Stimulated activated CD8-positive, alpha-beta memory T cell treated with anti-CD3 and anti-CD28 coated beads, Interleukin-15, amount 100 ng/mL, for 4 hours (primary cell): ENCODE measurements at regions not wholly inside any gene's neighbourhood (a gene's known extent, or its start where the extent isn't known, plus 50 kb on each side); places are given as distances from the start of the nearest gene placed in this dataset.

Source experiments
- DNase-seq, 2 donors: peaks; one replicate each; pipeline ENCODE4 v3.0.0-alpha.2; 2020; ENCODE audit warnings: low read depth in 2 of 2

DNA sequence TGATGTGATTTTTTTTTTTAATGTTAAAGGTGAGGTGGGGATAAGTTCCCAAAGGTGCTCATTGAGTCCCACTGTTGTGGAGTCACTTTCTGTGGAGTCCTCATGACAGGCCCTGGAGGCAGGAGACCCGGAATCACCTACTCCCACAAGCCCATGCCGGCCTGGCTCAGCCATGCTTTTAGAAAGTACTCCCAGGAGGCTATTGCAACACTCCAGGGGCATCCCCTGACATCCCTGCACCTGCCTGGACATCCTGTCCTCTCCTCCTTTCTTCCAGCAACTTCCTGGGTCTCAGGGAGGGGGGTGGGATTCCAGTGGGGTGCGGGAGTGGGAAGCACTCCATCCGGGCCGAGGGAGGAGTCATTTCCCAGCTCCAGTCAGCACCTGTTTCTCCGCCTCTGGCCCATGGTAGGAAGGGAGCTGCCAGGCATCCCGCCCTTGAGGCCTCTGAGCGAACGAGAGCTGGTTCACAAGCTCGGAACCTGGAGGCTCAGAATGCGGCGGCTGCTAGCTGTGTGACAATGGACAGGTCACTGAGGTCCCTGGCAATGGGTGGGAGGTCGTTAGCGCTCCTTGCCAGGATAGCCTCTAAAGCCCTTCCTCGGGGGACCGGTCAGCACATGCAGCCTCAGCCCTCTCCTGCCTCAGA lies 163.9 kb upstream of the ID2 start:
- DNase-seq = no peak

DNA sequence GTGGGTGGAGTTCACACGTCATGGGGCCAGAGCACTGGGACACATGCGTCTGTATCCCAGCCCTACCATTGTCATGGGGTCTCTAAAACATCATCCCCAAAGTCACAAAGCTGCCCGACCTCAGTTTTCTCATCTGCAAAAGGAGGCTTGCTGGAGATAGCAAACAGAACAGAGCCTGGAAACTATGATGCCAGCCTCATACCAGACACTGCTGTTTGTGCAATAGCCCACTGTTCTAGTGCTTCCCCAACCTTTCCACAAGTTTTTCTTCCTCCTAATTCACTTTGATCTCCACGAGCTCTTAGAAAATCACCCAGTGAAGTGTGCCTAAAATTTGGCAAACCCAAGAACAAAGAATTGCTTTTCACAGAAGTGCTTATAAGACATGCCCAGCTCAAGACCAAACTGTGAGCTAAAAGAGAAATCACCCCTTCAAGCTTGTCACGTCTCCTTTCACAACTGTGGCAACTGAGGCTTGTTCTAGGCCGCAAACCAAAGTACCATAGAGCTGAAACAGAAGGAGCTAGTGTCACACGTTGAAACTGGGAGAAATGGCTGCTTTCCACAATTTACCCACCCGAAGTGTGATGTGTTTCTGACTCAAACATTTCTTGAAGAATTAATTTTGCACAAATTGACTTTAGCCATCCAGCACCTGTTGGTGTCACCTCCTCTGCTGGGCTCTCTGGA lies 162.7 kb upstream of the ID2 start:
- no peak for DNase-seq

DNA sequence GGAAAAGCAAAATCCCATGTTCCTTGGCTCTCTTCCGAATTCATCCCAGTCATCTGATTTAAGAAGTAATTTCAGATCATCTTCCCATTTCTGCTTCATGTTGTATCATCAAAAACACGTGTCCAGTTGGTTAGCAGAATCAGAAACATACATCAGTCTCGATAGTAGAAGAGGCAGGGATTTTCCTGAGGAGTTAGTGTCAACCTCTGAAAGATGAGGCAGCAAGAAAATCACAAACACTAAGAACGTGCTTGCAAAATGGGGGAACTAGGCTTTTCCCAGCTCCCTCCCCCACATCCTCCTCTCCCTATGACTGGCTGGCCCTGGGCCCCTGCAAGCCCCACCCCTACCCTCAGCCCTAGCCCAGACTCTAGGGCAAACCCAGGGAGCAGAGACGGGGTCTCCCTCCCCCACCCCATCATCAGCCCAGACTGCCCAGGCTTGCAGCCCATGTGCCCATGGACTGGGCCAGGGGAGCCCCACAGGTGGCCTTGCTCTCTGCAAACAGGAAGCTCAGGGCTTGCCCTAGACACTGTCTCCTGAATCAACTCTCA lies 161.0 kb upstream of the ID2 start:
- DNase-seq = no peak

DNA sequence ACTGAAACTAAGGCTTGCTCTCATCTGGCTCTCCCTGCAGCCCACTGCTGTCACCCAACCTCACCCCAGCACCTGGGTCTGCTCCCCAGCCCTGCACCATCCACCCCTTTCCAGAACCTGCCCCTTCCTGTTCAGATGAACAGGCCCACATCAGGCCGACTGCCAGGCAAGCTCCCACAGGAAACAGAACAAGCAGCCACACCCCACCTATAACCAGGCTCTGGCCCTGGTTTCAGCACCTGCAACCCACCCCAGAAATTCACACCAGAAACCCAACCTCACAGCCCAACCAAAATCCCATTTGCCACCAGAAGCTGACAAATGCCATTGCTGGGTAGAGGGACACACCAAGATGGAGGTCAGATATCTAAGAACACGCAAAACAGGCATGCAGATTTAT lies 159.2 kb upstream of the ID2 start:
- DNase-seq = no peak

DNA sequence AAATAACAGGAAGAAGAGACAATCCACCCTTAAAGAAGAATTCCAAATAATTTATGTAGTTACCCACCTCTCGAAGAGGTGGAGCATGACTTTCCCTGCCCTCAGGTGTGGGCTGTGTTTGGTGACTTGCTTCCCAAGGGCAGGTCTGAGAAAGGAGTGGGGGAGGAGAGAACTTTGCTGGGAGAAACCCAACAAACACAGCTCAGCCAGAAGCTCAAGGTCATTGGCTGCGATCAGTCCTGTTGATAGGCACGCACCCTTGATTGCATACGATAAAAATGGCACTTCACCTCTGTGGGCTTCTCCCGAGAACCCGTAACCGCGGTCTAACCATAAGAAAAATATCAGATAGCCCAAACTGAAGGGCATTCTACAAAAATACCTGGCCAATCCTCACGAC lies 157.5 kb upstream of the ID2 start:
- DNase-seq = no peak

DNA sequence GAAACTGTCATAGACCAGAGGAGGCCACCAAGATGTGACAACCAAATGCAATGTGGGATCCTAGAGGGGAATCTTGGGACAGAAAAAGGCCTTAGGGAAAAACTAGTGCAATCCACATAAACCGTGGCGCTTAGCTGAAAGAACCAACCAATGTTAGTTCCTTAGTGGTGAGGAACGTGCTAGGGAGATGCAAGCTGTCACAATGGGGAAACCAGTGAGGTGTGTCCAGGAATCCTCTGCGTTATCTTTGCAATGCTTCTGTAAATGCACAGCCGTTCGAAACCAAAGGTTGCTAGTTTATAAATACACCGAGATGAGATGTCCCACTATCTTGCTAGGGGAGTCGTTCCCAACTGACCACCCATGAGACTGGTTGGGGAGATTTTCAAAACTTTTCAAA lies 157.0 kb upstream of the ID2 start:
- DNase-seq = no peak

DNA sequence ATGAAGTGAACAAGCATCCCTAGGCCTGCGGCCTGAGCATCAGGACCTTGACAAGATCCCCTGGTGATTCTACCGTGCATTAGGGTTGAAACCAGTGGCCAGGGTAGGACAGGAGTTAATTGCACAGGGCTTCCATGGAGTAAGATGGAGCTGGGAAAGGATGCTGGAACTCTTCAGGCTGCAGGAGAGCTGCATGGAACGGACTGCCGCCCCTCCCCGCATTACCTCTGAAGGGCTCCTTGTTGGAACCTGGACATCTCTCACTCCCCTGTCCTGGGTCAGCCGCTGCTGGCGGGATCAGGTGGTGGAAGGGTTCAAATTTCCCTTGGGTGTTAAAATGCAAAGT lies 156.6 kb upstream of the ID2 start:
- no peak for DNase-seq

DNA sequence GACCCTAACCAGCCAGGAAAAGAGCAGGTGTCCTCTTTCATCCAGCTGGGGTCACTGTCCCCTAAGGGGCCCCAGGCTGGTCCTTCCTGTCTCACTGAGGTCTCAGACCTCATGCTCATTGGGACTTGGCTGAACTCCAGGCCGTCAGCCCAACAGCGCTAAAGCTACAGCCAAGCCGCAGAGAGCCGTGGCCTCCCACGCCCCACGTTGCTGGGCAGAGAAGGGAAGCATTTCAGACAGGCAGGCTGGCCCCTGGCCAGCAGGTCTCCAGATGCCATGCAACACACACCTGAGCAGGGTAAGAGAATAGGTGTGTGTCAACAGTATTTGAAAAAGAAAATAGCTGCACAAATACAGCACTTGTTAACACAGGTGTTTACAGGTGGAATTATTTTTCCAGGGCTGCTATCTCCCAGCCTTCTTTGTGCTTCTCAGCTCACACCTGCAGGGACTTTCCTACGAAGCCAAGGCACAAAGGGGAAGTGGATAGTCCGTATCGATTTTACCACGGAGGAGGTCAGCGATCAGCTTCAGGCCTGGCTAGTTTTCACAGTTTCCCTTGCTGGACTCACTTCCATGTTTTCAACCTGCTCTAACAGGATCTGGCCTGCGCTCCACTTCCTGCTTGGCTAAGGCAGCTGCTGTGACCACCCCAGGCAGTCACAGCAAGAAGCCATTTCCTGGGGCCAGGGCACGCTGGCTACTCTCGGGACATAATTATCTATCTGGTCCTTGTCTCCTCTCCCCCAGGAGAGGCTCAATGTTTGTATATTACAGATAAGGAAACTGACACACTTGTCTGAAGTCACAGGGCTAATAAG lies 156.1 kb upstream of the ID2 start:
- DNase-seq = no peak

DNA sequence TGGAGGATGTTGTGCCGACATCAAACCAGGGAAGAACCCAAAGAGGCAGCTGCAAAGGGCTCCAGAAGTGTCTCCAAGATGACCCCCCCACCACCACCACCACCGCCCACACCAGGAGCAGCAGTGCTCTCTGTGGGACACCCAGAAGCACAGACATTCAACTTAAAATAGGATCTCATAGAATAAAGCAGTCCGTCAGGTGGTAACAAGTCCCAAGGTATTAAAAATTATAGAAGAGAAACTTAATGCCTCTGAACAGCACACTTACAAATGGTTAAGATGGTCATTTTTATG lies 155.5 kb upstream of the ID2 start:
- DNase-seq = no peak

DNA sequence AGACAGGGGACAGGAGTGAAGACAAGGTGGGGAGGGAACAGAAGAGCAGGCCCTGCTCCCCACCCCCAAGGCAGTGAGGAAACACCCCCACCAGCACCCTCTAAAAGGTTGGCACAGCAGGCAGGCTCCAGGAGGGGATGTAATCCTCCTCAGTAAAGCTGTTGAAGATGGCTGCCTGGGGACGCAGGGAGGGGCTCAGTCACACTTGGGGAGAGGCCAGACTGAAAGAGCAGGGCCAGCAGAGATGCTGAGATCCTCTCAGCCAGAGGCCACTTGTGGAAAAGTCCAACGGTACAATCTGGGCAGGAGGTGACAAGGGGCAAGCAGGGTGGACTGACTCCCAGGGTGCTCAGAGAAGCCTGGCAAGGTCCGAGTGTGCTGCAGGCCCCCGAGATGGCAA lies 154.8 kb upstream of the ID2 start:
- no peak for DNase-seq

DNA sequence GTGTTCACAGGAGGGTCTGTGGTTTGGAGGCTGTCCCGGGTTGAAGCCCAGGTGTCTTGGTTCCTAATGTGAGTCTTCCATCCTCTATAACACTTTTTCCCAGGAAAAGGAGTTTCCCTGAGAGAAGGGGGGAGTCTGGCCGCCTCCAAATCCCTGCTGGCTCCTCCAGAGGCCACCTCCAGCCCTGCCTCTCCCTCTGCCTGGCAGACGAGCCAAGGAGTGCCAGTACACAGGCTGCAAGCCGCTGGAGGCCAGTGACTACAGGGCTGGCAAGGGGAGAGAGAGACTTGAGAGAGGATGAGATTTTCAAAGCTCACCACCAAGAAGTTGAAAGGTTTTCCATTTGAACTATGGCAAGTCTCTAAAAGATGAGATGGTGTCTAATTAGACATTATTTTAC lies 154.2 kb upstream of the ID2 start:
- DNase-seq = no peak

DNA sequence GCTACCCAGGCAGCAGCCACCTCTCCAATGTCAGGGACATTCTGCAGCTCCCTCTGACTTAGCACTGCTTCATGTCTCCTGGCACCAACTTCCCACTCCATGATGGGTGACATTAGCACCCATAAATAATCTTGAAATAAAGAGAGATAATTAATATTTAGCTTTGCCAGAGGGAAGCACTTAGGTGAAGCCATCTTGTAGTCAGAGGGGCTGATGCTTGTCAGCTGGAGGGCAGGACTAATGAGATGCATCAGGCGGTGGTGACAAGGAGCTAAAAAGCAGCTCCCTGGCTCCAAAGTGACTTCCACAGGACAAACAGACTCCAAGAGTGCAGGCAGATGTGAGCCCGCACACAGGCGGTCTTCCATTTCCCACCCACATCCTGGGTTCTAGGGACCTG lies 153.0 kb upstream of the ID2 start:
- DNase-seq = no peak

DNA sequence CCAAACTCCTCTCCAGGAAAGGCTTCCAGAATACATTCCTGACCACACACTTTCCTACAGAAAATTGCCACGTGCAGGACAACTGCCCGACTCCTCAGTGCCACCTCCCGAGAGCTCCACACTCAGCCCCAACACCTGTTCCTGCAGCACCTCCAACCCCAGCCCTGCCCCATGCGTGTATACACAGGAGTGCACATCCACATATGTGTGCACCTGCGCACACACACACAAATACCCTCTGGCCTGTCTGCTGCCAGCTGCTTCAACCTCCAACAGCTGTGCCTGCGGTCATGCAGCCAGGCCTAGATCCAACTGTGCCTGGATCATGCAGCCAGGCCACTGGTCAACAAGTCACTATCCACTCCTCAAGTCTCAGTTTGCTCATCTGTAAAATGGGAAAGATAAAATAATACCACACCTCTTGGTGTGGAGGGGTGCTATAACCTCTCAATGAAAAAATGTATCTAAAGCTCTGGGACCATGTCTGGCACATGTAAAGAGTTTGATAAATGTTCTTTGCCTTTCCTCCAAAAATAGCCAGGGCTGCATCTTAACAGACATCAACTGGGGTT lies 152.1 kb upstream of the ID2 start:
- DNase-seq = no peak

DNA sequence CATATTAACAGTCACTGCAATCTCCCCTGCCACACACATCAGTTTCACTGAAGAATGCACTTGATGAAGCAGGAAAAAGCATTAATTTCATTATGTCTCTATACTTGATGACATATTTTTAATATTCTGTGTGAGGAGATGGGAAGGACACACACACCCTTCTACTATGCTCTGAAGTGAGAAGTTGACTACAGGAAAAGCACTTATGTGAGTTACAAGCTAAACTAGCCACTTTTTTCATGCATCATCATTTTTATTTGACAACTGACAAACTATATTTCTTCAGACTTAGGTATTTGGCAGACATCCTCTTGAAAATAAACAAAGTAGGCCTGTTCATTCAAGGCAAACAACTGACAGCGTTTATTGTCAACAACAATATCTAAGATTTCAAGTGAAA lies 150.4 kb upstream of the ID2 start:
- no peak for DNase-seq

DNA sequence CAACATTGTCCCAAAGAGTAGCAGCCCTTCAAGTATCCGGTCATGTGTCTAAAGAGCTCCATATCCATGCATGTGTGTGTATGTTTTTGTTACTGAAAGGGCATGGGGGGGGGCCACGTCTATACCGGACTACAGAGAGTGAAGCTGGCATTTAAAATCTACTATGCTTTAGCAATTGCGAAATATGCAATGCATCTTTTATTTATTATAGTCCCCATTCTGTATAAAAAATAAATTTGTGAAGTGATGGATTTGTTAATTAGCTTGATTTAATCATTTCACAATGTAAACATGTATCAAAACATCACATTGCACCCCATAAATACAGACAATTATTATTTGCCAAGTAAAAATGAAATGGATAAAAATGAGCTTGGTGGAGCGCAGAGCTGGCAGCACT lies 149.4 kb upstream of the ID2 start:
- no peak for DNase-seq

DNA sequence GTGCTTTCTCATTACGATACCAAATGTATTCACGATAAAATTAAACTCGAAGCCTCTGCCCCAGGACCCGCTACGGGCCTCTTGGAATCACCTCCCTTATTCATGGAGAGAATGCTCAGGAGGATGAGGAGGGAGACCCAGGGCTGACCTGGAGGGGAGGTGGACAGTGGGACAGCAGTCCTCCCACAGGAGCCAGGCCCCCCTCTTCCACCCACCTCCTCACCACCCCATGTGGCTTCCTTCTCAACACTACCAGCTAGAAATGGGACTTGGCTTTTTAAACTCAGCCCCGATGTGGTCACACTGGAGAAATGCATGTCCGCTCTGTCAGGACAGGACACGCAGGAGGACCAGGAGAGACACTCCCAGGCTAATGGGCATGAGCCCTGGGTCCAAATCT lies 147.9 kb upstream of the ID2 start:
- no peak for DNase-seq

DNA sequence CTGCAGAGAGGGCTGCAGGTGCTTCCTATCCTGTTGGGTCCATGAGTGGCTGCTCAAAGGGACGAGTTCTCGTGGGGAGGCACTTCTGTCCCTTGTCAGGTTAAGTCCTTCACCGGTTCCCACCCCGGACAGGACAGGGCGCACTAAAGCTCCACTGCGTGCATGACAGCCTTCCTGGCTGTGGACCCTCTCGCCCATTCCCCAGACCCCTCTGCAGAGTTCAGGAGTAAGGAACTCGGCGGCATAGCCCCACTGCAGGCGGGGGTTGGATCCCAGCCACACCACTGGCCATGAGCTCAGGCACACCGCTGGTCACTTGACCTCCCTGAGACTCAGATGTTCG lies 147.5 kb upstream of the ID2 start:
- DNase-seq = no peak

DNA sequence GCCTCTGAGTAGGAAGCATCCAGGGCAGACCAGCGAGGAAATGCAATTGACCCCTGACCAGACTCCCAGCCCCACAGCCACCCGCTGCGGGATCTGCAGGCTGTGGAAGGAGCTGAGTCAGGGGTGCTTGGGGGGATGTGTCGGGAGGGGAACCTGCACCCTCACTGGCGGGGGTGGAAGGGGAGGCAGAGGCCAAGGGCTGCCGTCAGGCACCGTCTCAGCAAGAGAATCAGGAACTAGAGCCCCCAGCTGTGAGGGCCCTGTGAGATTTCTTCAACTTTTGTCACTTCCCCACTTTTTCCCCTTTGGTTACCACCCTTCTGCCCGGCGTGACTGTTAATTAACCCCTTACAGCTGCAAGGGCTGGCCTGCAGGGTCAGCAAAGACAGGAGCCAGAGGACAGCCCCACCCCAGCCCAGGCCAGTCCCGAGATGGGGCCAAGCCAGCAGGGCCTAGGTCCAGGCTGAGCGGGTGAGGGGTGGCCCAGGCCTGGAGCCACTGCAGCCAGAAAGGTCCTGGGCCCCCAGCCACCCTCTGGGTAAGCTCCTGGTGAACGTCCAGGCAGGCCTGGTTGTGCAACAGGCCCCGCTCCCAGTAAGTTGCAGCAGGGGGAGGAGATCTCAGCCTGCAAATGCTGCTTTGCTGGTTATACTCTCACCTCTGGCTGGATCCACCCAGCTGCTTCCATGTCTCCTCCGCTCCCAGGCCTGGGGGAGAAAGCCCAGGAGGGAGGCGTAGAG lies 147.0 kb upstream of the ID2 start:
- DNase-seq = no peak

DNA sequence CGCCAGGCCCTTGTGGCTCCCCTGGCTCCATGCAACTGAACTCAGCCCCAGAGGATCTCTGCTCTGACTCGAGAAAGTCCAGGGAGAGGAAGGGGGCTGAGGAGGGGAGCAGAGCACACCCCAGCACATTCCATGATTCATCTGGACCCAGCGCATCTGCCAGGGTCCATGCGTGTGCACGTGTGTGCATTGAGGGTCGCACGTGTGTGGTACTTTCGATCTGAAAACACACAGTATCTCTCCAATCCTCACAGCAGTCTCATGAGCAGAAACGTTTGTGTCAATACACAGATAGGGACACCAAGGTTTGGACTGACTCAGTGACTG lies 146.4 kb upstream of the ID2 start:
- DNase-seq = no peak

DNA sequence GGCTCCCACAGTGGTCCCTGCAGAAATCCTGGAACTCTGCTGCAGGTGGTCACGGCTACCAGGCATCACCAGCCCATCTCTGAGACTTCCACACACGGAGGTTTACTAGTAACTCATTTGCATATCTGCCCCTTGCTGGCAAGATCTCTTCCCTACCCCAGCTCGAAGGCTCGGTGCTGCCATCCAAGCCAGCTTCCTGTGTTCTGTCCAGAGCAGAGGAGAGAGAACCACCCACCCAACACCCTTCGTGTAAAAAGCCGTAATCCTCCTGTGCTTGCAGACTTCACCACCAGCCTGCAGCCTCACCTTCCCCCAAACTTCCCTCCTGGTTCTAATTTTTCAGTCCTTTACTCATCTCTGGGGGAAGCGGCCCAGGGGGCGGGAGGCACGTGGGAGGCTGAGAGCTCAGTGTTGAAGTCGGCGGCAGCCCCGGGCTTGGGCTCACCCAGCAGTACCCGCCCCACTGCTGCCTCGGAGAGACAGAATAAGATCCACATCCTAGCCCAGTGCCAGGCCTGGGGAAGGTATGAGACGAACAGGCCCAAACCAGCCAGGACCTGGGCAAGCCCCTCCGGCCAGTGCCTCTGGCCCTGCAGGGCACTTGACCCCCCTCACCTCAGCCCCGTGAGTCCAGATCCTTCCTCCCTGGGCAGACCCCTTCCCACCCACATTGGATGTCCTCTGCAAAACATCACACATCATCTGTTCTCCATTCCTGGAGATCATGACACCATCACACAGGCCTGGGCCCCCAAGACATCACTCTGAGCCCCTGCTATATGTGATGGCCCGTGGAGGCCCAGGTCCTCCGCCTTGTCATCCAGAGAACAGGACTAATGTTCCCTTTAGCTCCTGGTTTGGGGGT lies 145.8 kb upstream of the ID2 start:
- no peak for DNase-seq
